DND-41 (cell line): ENCODE measurements at regions not wholly inside any gene's neighbourhood (a gene's known extent, or its start where the extent isn't known, plus 50 kb on each side); places are given as distances from the start of the nearest gene placed in this dataset.

Experiments
- ATAC-seq: fragments of 200-7000 bp; cut with Tn5 transposase; 3 replicates; pipeline ENCODE4 v1.9.1; 2021; ENCODE audit warnings: low read depth; ENCODE audit not compliant: insufficient read depth
- DNase-seq: peaks from one replicate; pipeline ENCODE4 v3.0.0-alpha.2; 2020
- H2AFZ ChIP-seq: 2 replicates; pipeline ENCODE4 v1.6.0; 2012; ENCODE audit warnings: low read depth, low read length
- H3K27ac ChIP-seq: 2 replicates; pipeline ENCODE4 v1.5.1; 2012; ENCODE audit warnings: low read length, inconsistent platforms
- H3K27me3 ChIP-seq: fragments of 200-600 bp; sonication (generic); 2 replicates; pipeline ENCODE4 v1.6.0; 2012; ENCODE audit warnings: low read length, mild to moderate bottlenecking, inconsistent platforms; ENCODE audit not compliant: insufficient read depth, poor library complexity
- H3K36me3 ChIP-seq: 2 replicates; pipeline ENCODE4 v1.5.1; 2012; ENCODE audit warnings: low read length, inconsistent platforms; ENCODE audit not compliant: insufficient read depth
- H3K4me1 ChIP-seq: 2 replicates; pipeline ENCODE4 v1.5.1; 2012; ENCODE audit warnings: mild to moderate bottlenecking, low read length; ENCODE audit not compliant: insufficient read depth
- H3K4me2 ChIP-seq: 2 replicates; pipeline ENCODE4 v1.6.0; 2012; ENCODE audit warnings: mild to moderate bottlenecking, moderate library complexity, low read length, inconsistent platforms; ENCODE audit not compliant: insufficient read depth
- H3K4me3 ChIP-seq, 2 experiments: fragments of 200-600 bp in 1 of 2; shearing (Covaris generic) in 1 of 2; 2 replicates each; pipeline ENCODE4 v1.5.1; 2012 to 2016; ENCODE audit warnings: inconsistent platforms in 2 of 2, low read length in 2 of 2, mild to moderate bottlenecking in 2 of 2, low read depth in 1 of 2, moderate library complexity in 1 of 2
- H3K79me2 ChIP-seq: 2 replicates; pipeline ENCODE4 v1.6.0; 2012; ENCODE audit warnings: low read length, inconsistent platforms; ENCODE audit not compliant: insufficient read depth
- H3K9ac ChIP-seq: 2 replicates; pipeline ENCODE4 v1.6.0; 2012; ENCODE audit warnings: low read depth, mild to moderate bottlenecking, inconsistent platforms, low read length, moderate library complexity
- H3K9me3 ChIP-seq: 2 replicates; pipeline ENCODE4 v1.5.1; 2012; ENCODE audit warnings: low read length, moderate library complexity, mild to moderate bottlenecking, inconsistent platforms; ENCODE audit not compliant: insufficient read depth, severe bottlenecking
- H4K20me1 ChIP-seq: 2 replicates; pipeline ENCODE4 v1.6.0; 2012; ENCODE audit warnings: low read length; ENCODE audit not compliant: insufficient read depth
- EZH2 ChIP-seq: IDR thresholded peaks from 3 replicates; pipeline ENCODE4 v1.6.1; 2012; ENCODE audit warnings: borderline replicate concordance, low read depth, mild to moderate bottlenecking, moderate library complexity, low read length, inconsistent platforms; ENCODE audit not compliant: severe bottlenecking
- TF ChIP-seq, protein P1 (sequence below): IDR thresholded peaks from 2 replicates; pipeline ENCODE4 v1.5.1; 2012; ENCODE audit warnings: borderline replicate concordance, low read length, moderate library complexity, mild to moderate bottlenecking; ENCODE audit not compliant: poor library complexity, severe bottlenecking; ENCODE audit errors: extremely low read depth

DNA sequence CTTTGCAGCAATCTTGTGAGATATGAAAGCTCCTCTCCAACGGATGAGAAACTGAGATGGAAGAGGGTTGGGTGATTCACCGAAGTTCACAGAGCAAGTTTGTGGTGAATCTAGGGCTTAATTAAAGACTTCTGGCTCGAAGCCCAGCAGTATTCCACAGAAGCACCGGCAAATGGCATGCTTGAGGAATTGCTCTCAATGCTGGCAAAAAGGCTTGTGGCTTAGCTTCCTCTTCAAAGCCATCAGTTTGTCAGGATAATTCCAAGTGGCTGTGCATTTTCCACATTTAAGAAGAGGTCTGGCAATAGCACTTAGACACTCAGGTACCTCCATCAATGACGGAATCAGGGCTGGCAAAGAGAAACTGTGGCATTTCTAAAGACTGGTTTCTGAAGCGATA lies 98.7 kb upstream of the SLC66A3 start:
- H3K27ac ChIP-seq: no peak overlapping the region
- no peak overlapping the region for H2AFZ ChIP-seq
- peaks cover 3% of the 10 kb centered on the region for H3K27me3 ChIP-seq
- no peaks in the 10 kb centered on the region for H3K4me1 ChIP-seq
- no peak overlapping the region for H3K4me3 ChIP-seq
- H3K4me2 ChIP-seq: no peak overlapping the region
- H3K36me3 ChIP-seq: no peaks in the 10 kb centered on the region
- no peaks in the 10 kb centered on the region for H3K79me2 ChIP-seq
- no peak overlapping the region for H3K9ac ChIP-seq
- no peaks in the 10 kb centered on the region for H4K20me1 ChIP-seq
- no peaks in the 10 kb centered on the region for H3K9me3 ChIP-seq
- TF ChIP-seq, protein P1, sequence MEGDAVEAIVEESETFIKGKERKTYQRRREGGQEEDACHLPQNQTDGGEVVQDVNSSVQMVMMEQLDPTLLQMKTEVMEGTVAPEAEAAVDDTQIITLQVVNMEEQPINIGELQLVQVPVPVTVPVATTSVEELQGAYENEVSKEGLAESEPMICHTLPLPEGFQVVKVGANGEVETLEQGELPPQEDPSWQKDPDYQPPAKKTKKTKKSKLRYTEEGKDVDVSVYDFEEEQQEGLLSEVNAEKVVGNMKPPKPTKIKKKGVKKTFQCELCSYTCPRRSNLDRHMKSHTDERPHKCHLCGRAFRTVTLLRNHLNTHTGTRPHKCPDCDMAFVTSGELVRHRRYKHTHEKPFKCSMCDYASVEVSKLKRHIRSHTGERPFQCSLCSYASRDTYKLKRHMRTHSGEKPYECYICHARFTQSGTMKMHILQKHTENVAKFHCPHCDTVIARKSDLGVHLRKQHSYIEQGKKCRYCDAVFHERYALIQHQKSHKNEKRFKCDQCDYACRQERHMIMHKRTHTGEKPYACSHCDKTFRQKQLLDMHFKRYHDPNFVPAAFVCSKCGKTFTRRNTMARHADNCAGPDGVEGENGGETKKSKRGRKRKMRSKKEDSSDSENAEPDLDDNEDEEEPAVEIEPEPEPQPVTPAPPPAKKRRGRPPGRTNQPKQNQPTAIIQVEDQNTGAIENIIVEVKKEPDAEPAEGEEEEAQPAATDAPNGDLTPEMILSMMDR: no peak
- TF ChIP-seq EZH2: no peak
- DNase-seq (no peak), ATAC-seq (no peak)

DNA sequence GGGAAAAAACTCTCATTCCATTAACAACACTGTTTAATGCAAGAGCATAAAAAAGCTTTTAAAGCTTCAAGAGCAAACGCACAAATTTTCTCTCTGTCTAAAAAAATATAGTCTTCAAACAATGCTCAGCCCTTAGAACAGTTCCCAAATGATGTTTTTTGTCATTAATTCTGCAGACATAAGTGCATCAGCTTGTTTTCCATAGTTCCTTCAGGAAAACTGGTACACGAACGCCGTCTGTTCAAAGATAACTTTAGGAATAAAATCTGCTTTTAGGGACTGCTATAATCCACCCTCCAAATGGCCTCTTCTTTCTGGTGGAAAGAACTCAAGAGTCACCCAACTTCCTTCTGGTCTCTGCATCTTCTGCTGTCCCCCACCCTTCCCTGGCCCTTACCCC lies 98.2 kb upstream of the SLC66A3 start:
- H3K79me2 ChIP-seq: no peaks in the 10 kb centered on the region
- no peak overlapping the region for H3K27ac ChIP-seq
- DNase-seq: no peak
- no peak for TF ChIP-seq EZH2
- TF ChIP-seq, protein P1: no peak
- no peaks in the 10 kb centered on the region for H3K9me3 ChIP-seq
- H3K4me3 ChIP-seq: no peak overlapping the region
- H3K27me3 ChIP-seq: peaks cover 3% of the 10 kb centered on the region
- H3K4me1 ChIP-seq: no peaks in the 10 kb centered on the region
- no peak overlapping the region for H3K9ac ChIP-seq
- H2AFZ ChIP-seq: no peak overlapping the region
- H3K4me2 ChIP-seq: no peak overlapping the region
- ATAC-seq: no peak
- H4K20me1 ChIP-seq: no peaks in the 10 kb centered on the region
- no peaks in the 10 kb centered on the region for H3K36me3 ChIP-seq

DNA sequence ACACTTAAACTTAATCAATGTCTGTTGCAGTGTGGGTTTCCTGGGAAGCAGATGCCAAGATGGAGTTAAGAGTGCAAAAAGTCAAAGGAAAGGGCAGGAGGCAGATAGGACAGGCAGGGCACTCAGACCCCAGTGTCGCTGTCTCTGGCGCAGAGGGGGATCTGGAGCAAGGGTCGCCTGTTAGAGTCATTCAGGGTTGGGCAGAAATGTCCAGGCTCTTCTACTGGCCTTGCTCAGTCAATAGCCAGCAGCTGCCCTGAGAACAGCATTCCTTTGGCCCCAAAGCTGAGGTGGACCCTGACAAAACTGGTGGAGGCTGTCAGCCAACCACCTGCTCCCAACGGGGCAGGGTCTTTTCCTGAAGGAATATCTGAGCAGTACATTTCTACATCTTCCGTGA lies 97.1 kb upstream of the SLC66A3 start:
- Histone ChIP-seq H3K9me3 (no peaks in the 10 kb centered on the region), H3K4me1 (no peaks in the 10 kb centered on the region), H3K4me3 (no peak overlapping the region), H3K27ac (no peak overlapping the region), H2AFZ (no peak overlapping the region), H3K4me2 (no peak overlapping the region), H3K27me3 (peaks cover 3% of the 10 kb centered on the region), H4K20me1 (no peaks in the 10 kb centered on the region), H3K79me2 (no peaks in the 10 kb centered on the region), H3K36me3 (no peaks in the 10 kb centered on the region), H3K9ac (no peak overlapping the region)
- no peak for DNase-seq
- no peak for ATAC-seq
- TF ChIP-seq, protein P1: no peak
- TF ChIP-seq EZH2: no peak
